Retinal pigment epithelial cell (primary cell): ENCODE measurements at regions not wholly inside any gene's neighbourhood (a gene's known extent, or its start where the extent isn't known, plus 50 kb on each side); places are given as distances from the start of the nearest gene placed in this dataset.
A peak's percentile ranks its signal among the peaks of the same experiment; 100 is the strongest.

Source experiments
- DNase-seq: peaks from one replicate; pipeline ENCODE4 v3.0.0-alpha.2; 2010; ENCODE audit warnings: low read depth
- H3K4me3 ChIP-seq: 2 replicates; pipeline ENCODE4 v1.5.1; 2011; ENCODE audit warnings: mild to moderate bottlenecking, low read length, control low read depth, moderate library complexity
- TF ChIP-seq, protein P1 (sequence below): conservative IDR thresholded peaks from 2 replicates; pipeline ENCODE4 v1.5.1; 2011; ENCODE audit warnings: low read depth, low read length, control low read depth, inconsistent platforms

DNA sequence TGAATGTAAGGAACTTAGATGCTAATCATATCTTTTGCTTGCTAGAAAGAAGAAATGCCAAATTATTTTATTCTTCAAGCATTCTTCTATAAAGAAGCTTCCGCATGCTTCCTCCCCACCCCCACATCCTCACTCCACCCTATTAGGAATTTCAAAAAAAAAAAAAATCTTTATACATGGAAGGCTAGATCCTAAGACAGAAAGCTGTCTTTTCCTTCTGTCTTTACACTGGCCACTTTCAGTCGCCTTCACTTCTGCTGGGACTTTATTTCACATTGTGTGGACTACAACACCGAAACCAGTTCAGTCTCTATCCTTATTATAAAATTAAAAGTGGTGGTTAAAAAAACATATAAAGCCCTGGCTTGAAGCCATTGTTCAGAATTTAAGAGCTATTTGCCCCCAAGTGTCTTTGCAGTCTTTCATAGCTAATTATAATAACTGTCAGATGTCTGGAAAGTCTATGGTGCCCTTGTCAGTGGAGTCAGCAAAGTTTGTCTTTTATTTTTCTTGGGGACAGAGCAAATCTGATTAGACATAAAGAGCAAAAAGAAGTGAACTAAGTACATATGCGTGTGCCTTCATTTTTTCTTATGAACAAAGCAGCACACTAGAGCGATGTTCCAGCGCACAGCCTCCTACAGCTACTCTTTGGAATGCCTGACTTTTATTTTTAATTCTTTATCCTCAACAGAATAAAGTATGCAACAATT, 297.7 kb downstream of the PTPRC start:
- DNase-seq = no peak
- TF ChIP-seq, protein P1, sequence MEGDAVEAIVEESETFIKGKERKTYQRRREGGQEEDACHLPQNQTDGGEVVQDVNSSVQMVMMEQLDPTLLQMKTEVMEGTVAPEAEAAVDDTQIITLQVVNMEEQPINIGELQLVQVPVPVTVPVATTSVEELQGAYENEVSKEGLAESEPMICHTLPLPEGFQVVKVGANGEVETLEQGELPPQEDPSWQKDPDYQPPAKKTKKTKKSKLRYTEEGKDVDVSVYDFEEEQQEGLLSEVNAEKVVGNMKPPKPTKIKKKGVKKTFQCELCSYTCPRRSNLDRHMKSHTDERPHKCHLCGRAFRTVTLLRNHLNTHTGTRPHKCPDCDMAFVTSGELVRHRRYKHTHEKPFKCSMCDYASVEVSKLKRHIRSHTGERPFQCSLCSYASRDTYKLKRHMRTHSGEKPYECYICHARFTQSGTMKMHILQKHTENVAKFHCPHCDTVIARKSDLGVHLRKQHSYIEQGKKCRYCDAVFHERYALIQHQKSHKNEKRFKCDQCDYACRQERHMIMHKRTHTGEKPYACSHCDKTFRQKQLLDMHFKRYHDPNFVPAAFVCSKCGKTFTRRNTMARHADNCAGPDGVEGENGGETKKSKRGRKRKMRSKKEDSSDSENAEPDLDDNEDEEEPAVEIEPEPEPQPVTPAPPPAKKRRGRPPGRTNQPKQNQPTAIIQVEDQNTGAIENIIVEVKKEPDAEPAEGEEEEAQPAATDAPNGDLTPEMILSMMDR = no peak
- peak overlapping the region; percentile 63 for H3K4me3 ChIP-seq

DNA sequence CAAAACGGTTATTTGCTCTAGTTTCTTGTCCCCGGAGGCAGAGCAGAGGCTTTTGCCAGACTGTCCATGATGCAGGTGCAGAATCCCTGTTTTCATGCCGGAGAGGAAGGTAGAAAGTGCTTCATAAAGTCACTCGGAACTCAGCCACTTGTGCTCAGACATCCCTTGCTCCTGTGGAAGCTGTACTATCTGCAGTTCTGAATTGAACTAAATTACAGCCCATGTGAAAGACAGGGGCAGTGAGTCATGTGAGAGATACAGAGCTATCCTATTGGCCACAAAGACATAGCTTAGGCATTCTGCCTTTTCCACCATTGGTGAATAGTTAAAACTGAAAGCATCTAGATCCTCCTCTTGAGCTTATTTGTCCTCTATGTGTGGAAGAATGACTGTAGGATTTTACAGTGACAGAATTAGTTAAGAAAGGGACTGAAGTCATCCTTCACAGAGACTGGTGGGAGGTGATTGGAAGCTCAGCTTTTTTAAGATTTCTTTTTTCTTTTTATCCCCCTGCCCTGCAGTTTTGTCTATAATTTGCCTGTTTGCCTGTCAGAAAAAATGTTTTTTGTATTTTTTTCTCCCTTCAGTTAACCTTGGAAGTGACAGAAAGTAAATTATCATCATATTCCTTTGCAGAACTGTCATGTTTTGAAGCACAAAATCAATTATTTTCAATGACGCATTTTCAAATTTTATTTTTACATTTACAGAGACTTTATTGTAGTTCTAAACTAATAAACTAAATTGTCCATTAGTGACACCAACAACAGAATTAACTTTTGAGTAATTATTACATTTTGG, 298.6 kb downstream of the PTPRC start:
- TF ChIP-seq, protein P1 = no peak
- peak; percentile 83 for DNase-seq
- H3K4me3 ChIP-seq = peak overlapping the region; percentile 63

DNA sequence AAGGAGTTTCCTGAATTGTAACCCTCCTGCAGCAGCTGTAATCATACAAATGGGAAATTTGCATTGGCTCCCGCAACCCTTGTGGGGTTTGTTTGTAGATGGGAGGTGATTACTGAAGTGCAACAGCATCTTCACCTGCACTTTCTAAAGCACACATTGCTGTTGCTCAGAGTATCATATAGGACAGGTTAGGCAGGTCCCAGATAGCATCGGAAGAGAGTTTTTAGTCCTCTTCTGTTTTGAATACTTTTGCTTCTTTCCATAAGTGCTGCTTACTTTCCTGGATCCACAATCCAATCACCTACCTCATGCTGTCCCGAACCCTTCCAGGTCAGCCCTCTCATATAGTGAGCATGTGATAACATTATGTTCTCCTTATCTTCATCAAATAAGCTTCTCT, 300.4 kb downstream of the PTPRC start:
- TF ChIP-seq, protein P1 = no peak
- no peak overlapping the region for H3K4me3 ChIP-seq
- no peak for DNase-seq

DNA sequence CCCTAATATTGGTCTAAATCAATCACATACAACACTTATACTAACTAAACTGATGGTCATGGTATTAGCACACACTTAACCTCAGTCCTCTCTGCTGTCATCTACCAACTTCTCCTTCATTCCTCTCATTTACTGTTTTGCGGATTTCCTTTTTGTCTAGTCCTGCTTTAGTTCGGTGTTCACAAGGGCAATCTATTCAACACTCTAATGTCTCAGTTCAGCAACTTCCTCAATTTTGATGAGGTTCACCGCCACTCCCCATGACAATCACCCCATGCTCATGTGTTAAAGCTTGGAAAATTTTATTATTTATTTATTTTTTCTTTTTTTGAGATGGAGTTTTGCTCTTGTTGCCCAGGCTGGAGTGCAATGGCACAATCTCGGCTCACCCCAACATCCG, 301.1 kb downstream of the PTPRC start:
- no peak overlapping the region for H3K4me3 ChIP-seq
- no peak for DNase-seq
- TF ChIP-seq, protein P1 = no peak

DNA sequence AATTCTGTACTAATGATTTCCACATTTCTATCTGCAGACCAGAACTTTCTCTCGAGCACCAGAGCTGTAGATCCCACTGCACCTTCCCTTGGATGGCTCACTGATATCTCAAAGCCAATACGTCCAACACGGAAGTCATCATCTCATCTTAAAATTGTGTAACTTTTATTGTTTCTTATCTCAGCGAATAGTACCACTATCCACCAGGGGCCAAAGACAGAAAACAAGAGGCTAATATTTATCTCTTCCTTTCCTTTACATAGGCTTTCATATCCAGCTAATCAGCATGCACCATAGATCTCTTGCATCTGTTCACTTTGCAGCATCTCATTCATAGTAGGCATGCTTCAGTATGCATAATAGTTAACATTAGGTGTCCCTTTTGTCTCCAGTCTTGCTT, 303.6 kb downstream of the PTPRC start:
- no peak overlapping the region for H3K4me3 ChIP-seq
- no peak for DNase-seq
- TF ChIP-seq, protein P1 = no peak

DNA sequence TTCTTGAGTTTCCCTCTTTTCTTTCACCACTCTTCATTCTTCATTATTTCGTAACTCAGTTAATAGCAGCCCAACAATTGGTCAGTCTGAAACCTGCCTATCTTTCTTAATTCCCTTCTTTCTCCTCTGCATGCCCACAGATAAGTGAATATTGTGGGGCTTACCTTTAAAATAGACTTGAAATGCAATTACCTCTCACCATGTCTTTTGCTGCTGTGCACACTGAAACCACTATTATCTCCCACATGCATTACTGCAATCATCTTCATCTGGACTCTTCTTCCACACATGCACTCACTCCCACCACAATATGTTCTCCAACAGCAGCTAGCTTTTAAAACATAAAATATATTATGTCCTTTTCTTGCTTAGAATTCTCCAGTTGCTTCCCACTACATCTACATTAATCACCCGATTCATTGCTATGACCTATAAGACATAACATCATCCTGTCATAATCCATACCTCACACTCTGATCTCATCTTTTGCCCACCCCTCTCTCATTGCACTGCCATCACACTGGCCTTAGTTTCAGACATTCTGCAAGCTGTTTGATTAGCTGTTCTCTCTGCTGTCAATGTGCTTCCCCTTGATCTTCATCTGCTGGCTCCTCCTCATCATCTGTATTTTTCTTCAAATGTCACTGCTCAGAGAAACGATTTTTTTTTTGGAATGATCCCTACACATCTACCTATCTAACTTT, 304.8 kb downstream of the PTPRC start:
- H3K4me3 ChIP-seq = no peak overlapping the region
- TF ChIP-seq, protein P1 = no peak
- no peak for DNase-seq
